Prostate gland (tissue), 2 donors: ENCODE measurements at regions not wholly inside any gene's neighbourhood (a gene's known extent, or its start where the extent isn't known, plus 50 kb on each side); places are given as distances from the start of the nearest gene placed in this dataset.

Source experiments
- DNase-seq: peaks from one replicate; pipeline ENCODE4 v3.0.0-alpha.2; 2019; ENCODE audit warnings: low spot score
- H3K27ac ChIP-seq, 2 donors: fragments of 200-600 bp; sonication (generic); 2 replicates each; pipeline ENCODE4 v1.5.1; 2017 to 2019
- H3K27me3 ChIP-seq: fragments of 200-600 bp; sonication (generic); replicated peaks from 2 replicates; pipeline ENCODE4 v1.5.1; 2019; ENCODE audit not compliant: insufficient read depth
- H3K36me3 ChIP-seq, 2 donors: fragments of 200-600 bp; sonication (generic); 1 replicate in 1 of 2; 2 replicates in 1 of 2; pipeline versions ENCODE4 v1.5.1 to v1.8.1; 2017 to 2019
- H3K4me1 ChIP-seq: fragments of 200-600 bp; sonication (generic); replicated peaks from 2 replicates; pipeline ENCODE4 v1.5.1; 2019
- H3K4me3 ChIP-seq, 2 donors: fragments of 200-600 bp; sonication (generic); 2 replicates each; pipeline ENCODE4 v1.5.1; 2017 to 2019
- H3K9me3 ChIP-seq: fragments of 200-600 bp; sonication (generic); 2 replicates; pipeline ENCODE4 v1.5.1; 2017
- CTCF ChIP-seq, 4 experiments: fragments of 200-600 bp in 2 of 4; fragments of 450-650 bp in 2 of 4; sonication (generic) in 2 of 4; IDR thresholded peaks; 1 replicate in 3 of 4; 2 replicates in 1 of 4; pipeline ENCODE4 v1.5.1; 2016 to 2019; ENCODE audit warnings: antibody characterized with exemption in 4 of 4, mild to moderate bottlenecking in 2 of 4, moderate library complexity in 2 of 4
- POLR2A ChIP-seq: fragments of 450-650 bp; IDR thresholded peaks from one replicate; pipeline ENCODE4 v1.6.1; 2016; ENCODE audit warnings: antibody characterized with exemption, mild to moderate bottlenecking
- POLR2AphosphoS5 ChIP-seq: sonication (generic); formaldehyde crosslinking; IDR thresholded peaks from one replicate; pipeline ENCODE4 v1.6.1; 2017; ENCODE audit warnings: antibody characterized with exemption
- WGBS: methylation state at CpG from one replicate; pipeline ENCODE4 v1.1.5; 2018; 5-methylcytosine and 5-hydroxymethylcytosine counted together
- intact Hi-C: fragments of 100-400 bp; cut with DNase I; formaldehyde crosslinking; loops from one replicate; pipeline ENCODE4 v1.14.2; 2022

- no peaks in the 10 kb centered on the region for H3K9me3 ChIP-seq
- H3K4me3 ChIP-seq = no peak overlapping the region
- no peaks in the 10 kb centered on the region for H3K4me1 ChIP-seq
- no peaks in the 10 kb centered on the region for H3K27me3 ChIP-seq
- 69% methylated on average over 1 of the region's 1 CpG for WGBS
- intact Hi-C loops = no loop called here
- no peak overlapping the region for H3K27ac ChIP-seq
- DNase-seq = no peak
- no peaks in the 10 kb centered on the region for H3K36me3 ChIP-seq
- TF ChIP-seq POLR2A (no peak), POLR2AphosphoS5 (no peak), CTCF (IDR thresholded peaks at IDR 0.05) (no peak)
Observed at GRCh38 chr2:148578493-148578884, 66.1 kb upstream of the EPC2 start.

GRCh38 chr2:148582679-148583511 lies 61.7 kb upstream of the EPC2 start:
- intact Hi-C loops = no loop called here
- no peak for DNase-seq
- WGBS = 77% methylated on average over 2 of the region's 2 CpGs
- no peak overlapping the region for H3K4me3 ChIP-seq
- no peaks in the 10 kb centered on the region for H3K4me1 ChIP-seq
- no peaks in the 10 kb centered on the region for H3K9me3 ChIP-seq
- H3K27ac ChIP-seq = no peak overlapping the region
- no peaks in the 10 kb centered on the region for H3K36me3 ChIP-seq
- no peaks in the 10 kb centered on the region for H3K27me3 ChIP-seq
- TF ChIP-seq POLR2AphosphoS5 (no peak), CTCF (IDR thresholded peaks at IDR 0.05) (no peak), POLR2A (no peak)

GRCh38 chr2:148585696-148586095 lies 58.9 kb upstream of the EPC2 start:
- no peak for TF ChIP-seq CTCF (IDR thresholded peaks at IDR 0.05)
- TF ChIP-seq POLR2AphosphoS5 = no peak
- TF ChIP-seq POLR2A = no peak
- Histone ChIP-seq H3K4me1 (no peaks in the 10 kb centered on the region), H3K36me3 (no peaks in the 10 kb centered on the region), H3K4me3 (no peak overlapping the region), H3K9me3 (no peaks in the 10 kb centered on the region), H3K27me3 (no peaks in the 10 kb centered on the region), H3K27ac (no peak overlapping the region)
- no peak for DNase-seq
- WGBS = 88% methylated on average over 4 of the region's 4 CpGs
- intact Hi-C loops = no loop called here

GRCh38 chr2:148586522-148587128 lies 57.9 kb upstream of the EPC2 start:
- H3K4me3 ChIP-seq = no peak overlapping the region
- DNase-seq = no peak
- no peaks in the 10 kb centered on the region for H3K4me1 ChIP-seq
- WGBS = 85% methylated on average over 4 of the region's 4 CpGs
- no peak overlapping the region for H3K27ac ChIP-seq
- H3K36me3 ChIP-seq = no peaks in the 10 kb centered on the region
- TF ChIP-seq POLR2AphosphoS5 (no peak), CTCF (IDR thresholded peaks at IDR 0.05) (no peak), POLR2A (no peak)
- H3K9me3 ChIP-seq = no peaks in the 10 kb centered on the region
- H3K27me3 ChIP-seq = no peaks in the 10 kb centered on the region
- intact Hi-C loops = no loop called here

GRCh38 chr2:148590612-148591011 lies 53.9 kb upstream of the EPC2 start:
- Histone ChIP-seq H3K9me3 (no peaks in the 10 kb centered on the region), H3K36me3 (no peaks in the 10 kb centered on the region), H3K4me1 (no peaks in the 10 kb centered on the region), H3K4me3 (no peak overlapping the region), H3K27ac (no peak overlapping the region), H3K27me3 (no peaks in the 10 kb centered on the region)
- DNase-seq = no peak
- intact Hi-C loops = no loop called here
- 92% methylated on average over 2 of the region's 2 CpGs for WGBS
- no peak for TF ChIP-seq CTCF (IDR thresholded peaks at IDR 0.05)
- no peak for TF ChIP-seq POLR2AphosphoS5
- no peak for TF ChIP-seq POLR2A
